ENCODE measurements at regions not wholly inside any gene's neighbourhood (a gene's known extent, or its start where the extent isn't known, plus 50 kb on each side); places are given as distances from the start of the nearest gene placed in this dataset.

GRCh38 chr3:62926494-62926893 lies 51.3 kb upstream of the CADPS start:
- TF ChIP-seq CTCF (IDR thresholded peaks at IDR 0.05; ENCODE audit: poor library complexity, severe bottlenecking) = peak; percentile 9
- Histone ChIP-seq H3K4me1 (ENCODE audit: insufficient read depth, poor library complexity, severe bottlenecking) (peaks cover 3% of the 10 kb centered on the region), H3K27ac (ENCODE audit: poor library complexity, severe bottlenecking) (no peak overlapping the region), H3K4me3 (ENCODE audit: severe bottlenecking) (no peak overlapping the region), H3K9me3 (ENCODE audit: severe bottlenecking) (no peaks in the 10 kb centered on the region), H3K36me3 (ENCODE audit: low read depth) (no peaks in the 10 kb centered on the region), H3K27me3 (ENCODE audit: insufficient read depth, poor library complexity, severe bottlenecking) (peaks cover 9% of the 10 kb centered on the region)
- DNase-seq (ENCODE audit: low spot score) = no peak
- no peak for ATAC-seq (ENCODE audit: low read depth)

DNA sequence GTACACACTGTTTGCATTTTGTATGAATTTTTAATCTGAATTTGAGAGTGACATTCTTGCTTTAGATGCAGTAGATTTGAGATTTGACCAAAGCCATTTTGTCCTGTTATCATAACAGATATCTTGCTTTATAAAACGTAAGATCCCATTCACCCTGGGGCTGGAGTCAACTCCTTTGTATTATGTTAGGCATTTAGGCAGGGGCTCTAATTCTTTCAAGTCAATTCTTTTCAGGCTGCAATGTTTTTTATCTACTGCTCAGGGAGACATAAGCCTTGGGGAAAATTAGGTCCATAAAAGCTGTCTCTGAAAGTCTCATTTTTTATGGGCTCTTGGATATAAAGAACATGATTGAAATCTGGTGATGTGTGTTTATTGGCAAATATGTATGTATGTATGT lies 53.0 kb upstream of the CADPS start:
- Histone ChIP-seq H3K27ac (ENCODE audit: poor library complexity, severe bottlenecking) (no peak overlapping the region), H3K27me3 (ENCODE audit: insufficient read depth, poor library complexity, severe bottlenecking) (peaks cover 9% of the 10 kb centered on the region), H3K9me3 (ENCODE audit: severe bottlenecking) (no peaks in the 10 kb centered on the region), H3K36me3 (ENCODE audit: low read depth) (no peaks in the 10 kb centered on the region), H3K4me3 (ENCODE audit: severe bottlenecking) (no peak overlapping the region), H3K4me1 (ENCODE audit: insufficient read depth, poor library complexity, severe bottlenecking) (no peaks in the 10 kb centered on the region)
- ATAC-seq (ENCODE audit: low read depth) (no peak), DNase-seq (ENCODE audit: low spot score) (no peak)
- no peak for TF ChIP-seq CTCF (IDR thresholded peaks at IDR 0.05; ENCODE audit: poor library complexity, severe bottlenecking)

DNA sequence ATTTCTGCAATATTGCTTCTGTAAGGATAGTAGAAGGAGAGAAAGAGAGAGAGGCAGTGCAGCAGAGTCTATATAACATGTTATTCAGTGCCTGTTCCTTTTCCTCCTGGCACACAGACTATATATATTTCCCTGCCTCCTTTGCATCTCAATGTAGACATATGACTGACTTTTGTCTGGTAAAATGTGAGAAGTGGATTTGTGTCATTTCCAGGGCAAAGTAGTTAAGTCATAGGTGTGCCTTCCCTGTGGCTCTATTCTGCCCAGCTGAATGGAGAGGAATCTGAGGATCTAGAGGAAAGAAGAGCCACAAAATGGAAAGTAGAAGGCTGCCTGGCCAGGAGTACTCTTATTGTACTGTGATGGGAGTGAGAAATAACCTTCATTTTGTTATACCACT lies 54.6 kb upstream of the CADPS start:
- Histone ChIP-seq H3K36me3 (ENCODE audit: low read depth) (no peaks in the 10 kb centered on the region), H3K27me3 (ENCODE audit: insufficient read depth, poor library complexity, severe bottlenecking) (peaks cover 9% of the 10 kb centered on the region), H3K4me3 (ENCODE audit: severe bottlenecking) (no peak overlapping the region), H3K27ac (ENCODE audit: poor library complexity, severe bottlenecking) (no peak overlapping the region), H3K4me1 (ENCODE audit: insufficient read depth, poor library complexity, severe bottlenecking) (no peaks in the 10 kb centered on the region), H3K9me3 (ENCODE audit: severe bottlenecking) (no peaks in the 10 kb centered on the region)
- no peak for TF ChIP-seq CTCF (IDR thresholded peaks at IDR 0.05; ENCODE audit: poor library complexity, severe bottlenecking)
- no peak for DNase-seq (ENCODE audit: low spot score)
- ATAC-seq (ENCODE audit: low read depth) = no peak

DNA sequence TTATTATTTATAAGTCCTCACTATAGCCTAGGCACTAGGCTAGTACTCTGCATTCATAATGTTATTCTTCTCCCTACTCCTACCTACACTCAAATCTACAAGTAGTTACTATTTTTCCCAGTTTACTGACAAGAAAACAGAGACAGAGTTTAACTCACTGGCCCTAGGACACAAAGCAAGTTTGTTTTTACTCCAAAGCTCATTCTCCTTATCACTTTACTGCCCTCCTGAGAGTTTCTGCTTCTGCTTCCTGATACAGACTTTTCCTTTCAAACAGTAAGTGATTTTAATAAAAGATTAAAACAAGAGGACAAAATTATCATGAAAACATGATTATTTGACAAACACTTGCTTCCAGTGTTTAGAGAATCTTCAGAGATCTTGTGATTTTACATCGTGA lies 60.6 kb upstream of the CADPS start:
- no peaks in the 10 kb centered on the region for H3K9me3 ChIP-seq (ENCODE audit: severe bottlenecking)
- no peak overlapping the region for H3K27ac ChIP-seq (ENCODE audit: poor library complexity, severe bottlenecking)
- H3K4me1 ChIP-seq (ENCODE audit: insufficient read depth, poor library complexity, severe bottlenecking) = peaks cover 5% of the 10 kb centered on the region
- H3K36me3 ChIP-seq (ENCODE audit: low read depth) = no peaks in the 10 kb centered on the region
- no peaks in the 10 kb centered on the region for H3K27me3 ChIP-seq (ENCODE audit: insufficient read depth, poor library complexity, severe bottlenecking)
- DNase-seq (ENCODE audit: low spot score) = no peak
- H3K4me3 ChIP-seq (ENCODE audit: severe bottlenecking) = no peak overlapping the region
- no peak for TF ChIP-seq CTCF (IDR thresholded peaks at IDR 0.05; ENCODE audit: poor library complexity, severe bottlenecking)
- no peak for ATAC-seq (ENCODE audit: low read depth)

DNA sequence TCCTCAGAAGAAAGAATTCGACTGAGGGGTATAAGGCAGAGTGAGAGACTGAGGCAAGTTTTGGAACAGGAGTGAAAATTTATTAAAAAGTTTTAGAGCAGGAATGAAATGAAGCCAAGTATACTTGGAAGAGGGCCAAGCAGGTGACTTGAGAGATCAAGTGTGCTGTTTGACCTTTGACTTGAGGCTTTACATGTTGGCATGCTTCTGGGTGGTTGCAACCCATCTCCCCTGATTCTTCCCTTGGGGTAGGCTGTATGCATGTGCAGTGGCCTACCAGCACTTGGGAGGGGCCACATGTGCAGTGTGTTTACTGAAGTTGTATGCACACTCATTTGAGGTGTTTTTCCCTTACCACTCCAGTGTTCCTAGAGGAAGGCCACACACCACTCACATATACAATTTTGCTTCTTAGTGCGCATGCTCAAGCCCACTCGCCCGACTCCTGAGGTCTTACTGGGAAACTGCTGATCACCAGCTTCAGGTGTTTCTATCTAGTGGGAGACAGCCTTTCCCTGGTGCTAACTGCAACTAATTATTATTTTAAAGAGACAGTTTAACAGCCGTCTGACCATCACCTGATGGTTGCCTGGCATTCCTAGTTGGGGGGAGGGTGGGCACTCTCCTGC lies 61.5 kb upstream of the CADPS start:
- Histone ChIP-seq H3K36me3 (ENCODE audit: low read depth) (no peaks in the 10 kb centered on the region), H3K27ac (ENCODE audit: poor library complexity, severe bottlenecking) (no peak overlapping the region), H3K27me3 (ENCODE audit: insufficient read depth, poor library complexity, severe bottlenecking) (no peaks in the 10 kb centered on the region), H3K4me1 (ENCODE audit: insufficient read depth, poor library complexity, severe bottlenecking) (peaks cover 8% of the 10 kb centered on the region), H3K9me3 (ENCODE audit: severe bottlenecking) (no peaks in the 10 kb centered on the region), H3K4me3 (ENCODE audit: severe bottlenecking) (no peak overlapping the region)
- no peak for ATAC-seq (ENCODE audit: low read depth)
- TF ChIP-seq CTCF (IDR thresholded peaks at IDR 0.05; ENCODE audit: poor library complexity, severe bottlenecking) = no peak
- DNase-seq (ENCODE audit: low spot score) = no peak
